PC-9 (cell line): ENCODE measurements at regions not wholly inside any gene's neighbourhood (a gene's known extent, or its start where the extent isn't known, plus 50 kb on each side); places are given as distances from the start of the nearest gene placed in this dataset.

Experiments used
- EZH2 ChIP-seq: fragments of 200-600 bp; sonication (generic); IDR thresholded peaks from 2 replicates; pipeline ENCODE4 v1.8.0; 2017; ENCODE audit warnings: antibody characterized with exemption, low read depth
- TF ChIP-seq, protein P1 (sequence below): fragments of 200-600 bp; sonication (generic); conservative IDR thresholded peaks from 2 replicates; pipeline ENCODE4 v1.6.1; 2017; ENCODE audit warnings: mixed run types, antibody characterized with exemption, mild to moderate bottlenecking, moderate library complexity

DNA sequence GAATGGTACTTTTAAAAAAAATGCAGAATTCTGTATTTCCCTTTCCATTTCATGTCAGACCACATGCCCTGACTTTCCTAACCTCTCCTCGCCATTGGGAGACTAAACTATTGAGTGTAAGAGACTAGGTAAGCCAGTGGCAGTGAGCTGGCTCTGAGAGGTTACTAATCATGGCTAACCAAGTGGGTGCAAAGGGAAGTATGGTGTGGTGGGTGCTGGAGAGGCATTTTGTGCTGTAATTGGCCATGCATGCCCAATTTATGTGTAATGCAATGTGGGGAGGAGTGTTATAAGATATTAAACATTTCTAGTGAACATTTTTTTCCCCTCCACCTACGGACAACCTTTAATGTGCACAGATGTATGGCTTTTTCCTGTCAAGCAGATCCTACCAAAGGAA lies 190.1 kb downstream of the LMO4 start:
- TF ChIP-seq, protein P1, sequence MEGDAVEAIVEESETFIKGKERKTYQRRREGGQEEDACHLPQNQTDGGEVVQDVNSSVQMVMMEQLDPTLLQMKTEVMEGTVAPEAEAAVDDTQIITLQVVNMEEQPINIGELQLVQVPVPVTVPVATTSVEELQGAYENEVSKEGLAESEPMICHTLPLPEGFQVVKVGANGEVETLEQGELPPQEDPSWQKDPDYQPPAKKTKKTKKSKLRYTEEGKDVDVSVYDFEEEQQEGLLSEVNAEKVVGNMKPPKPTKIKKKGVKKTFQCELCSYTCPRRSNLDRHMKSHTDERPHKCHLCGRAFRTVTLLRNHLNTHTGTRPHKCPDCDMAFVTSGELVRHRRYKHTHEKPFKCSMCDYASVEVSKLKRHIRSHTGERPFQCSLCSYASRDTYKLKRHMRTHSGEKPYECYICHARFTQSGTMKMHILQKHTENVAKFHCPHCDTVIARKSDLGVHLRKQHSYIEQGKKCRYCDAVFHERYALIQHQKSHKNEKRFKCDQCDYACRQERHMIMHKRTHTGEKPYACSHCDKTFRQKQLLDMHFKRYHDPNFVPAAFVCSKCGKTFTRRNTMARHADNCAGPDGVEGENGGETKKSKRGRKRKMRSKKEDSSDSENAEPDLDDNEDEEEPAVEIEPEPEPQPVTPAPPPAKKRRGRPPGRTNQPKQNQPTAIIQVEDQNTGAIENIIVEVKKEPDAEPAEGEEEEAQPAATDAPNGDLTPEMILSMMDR = no peak
- TF ChIP-seq EZH2 = no peak
